ENCODE measurements at regions not wholly inside any gene's neighbourhood (a gene's known extent, or its start where the extent isn't known, plus 50 kb on each side); places are given as distances from the start of the nearest gene placed in this dataset.

- no peak overlapping the region for H3K27ac ChIP-seq
- TF ChIP-seq POLR2AphosphoS5 (IDR thresholded peaks at IDR 0.05) = no peak
- no peak for TF ChIP-seq POLR2A (IDR thresholded peaks at IDR 0.05)
- no peak for TF ChIP-seq CTCF (IDR thresholded peaks at IDR 0.05)
- H3K9me3 ChIP-seq = no peaks in the 10 kb centered on the region
- H3K36me3 ChIP-seq = no peaks in the 10 kb centered on the region
- H3K4me3 ChIP-seq = no peak overlapping the region
- DNase-seq (ENCODE audit: low spot score in 2 of 2) = no peak
- H3K4me1 ChIP-seq = peaks cover 10 to 12% of the 10 kb centered on the region in 2 donors
- no peaks in the 10 kb centered on the region for H3K27me3 ChIP-seq
- intact Hi-C loops (cut with DNase I; ENCODE audit: low total_unique reads) = no loop called here
Observed at GRCh38 chr2:217252181-217252580, 392.3 kb upstream of the TNP1 start.

- TF ChIP-seq CTCF (IDR thresholded peaks at IDR 0.05) (no peak), POLR2A (IDR thresholded peaks at IDR 0.05) (no peak), POLR2AphosphoS5 (IDR thresholded peaks at IDR 0.05) (peak in 1 of 3 donors; percentile 40)
Observed at GRCh38 chr2:217250013-217250524, 390.2 kb upstream of the TNP1 start.

GRCh38 chr2:217249121-217250012 lies 389.5 kb upstream of the TNP1 start:
- H3K4me1 ChIP-seq = peaks cover 10 to 12% of the 10 kb centered on the region in 2 donors
- intact Hi-C loops (cut with DNase I; ENCODE audit: low total_unique reads) = no loop called here

More at GRCh38 chr2:217250013-217250524, 390.2 kb upstream of the TNP1 start:
- Histone ChIP-seq H3K27me3 (no peaks in the 10 kb centered on the region), H3K4me1 (peaks cover 10 to 12% of the 10 kb centered on the region in 2 donors), H3K27ac (peak overlapping the region in 1 of 2 donors; percentile 86), H3K4me3 (no peak overlapping the region), H3K36me3 (no peaks in the 10 kb centered on the region), H3K9me3 (no peaks in the 10 kb centered on the region)
- intact Hi-C loops (cut with DNase I; ENCODE audit: low total_unique reads) = no loop called here
- DNase-seq (ENCODE audit: low spot score in 2 of 2) = no peak

GRCh38 chr2:217248312-217248935 lies 388.6 kb upstream of the TNP1 start:
- intact Hi-C loops (cut with DNase I; ENCODE audit: low total_unique reads) = no loop called here
- peaks cover 10 to 12% of the 10 kb centered on the region in 2 donors for H3K4me1 ChIP-seq

More at GRCh38 chr2:217249121-217250012, 389.5 kb upstream of the TNP1 start:
- no peak for DNase-seq (ENCODE audit: low spot score in 2 of 2)
- no peak overlapping the region for H3K4me3 ChIP-seq
- no peaks in the 10 kb centered on the region for H3K36me3 ChIP-seq
- TF ChIP-seq CTCF (IDR thresholded peaks at IDR 0.05) (no peak), POLR2AphosphoS5 (IDR thresholded peaks at IDR 0.05) (peak in 1 of 3 donors; percentile 61)
- H3K27ac ChIP-seq = peak overlapping the region; percentile 79 to 86
- H3K27me3 ChIP-seq = no peaks in the 10 kb centered on the region
- no peaks in the 10 kb centered on the region for H3K9me3 ChIP-seq

More at GRCh38 chr2:217248312-217248935, 388.6 kb upstream of the TNP1 start:
- DNase-seq (ENCODE audit: low spot score in 2 of 2) = peak; percentile 61 to 63
- Histone ChIP-seq H3K36me3 (no peaks in the 10 kb centered on the region), H3K27ac (peak overlapping the region; percentile 79 to 86), H3K4me3 (peak overlapping the region in 2 of 3 donors; percentile 15 to 55), H3K27me3 (no peaks in the 10 kb centered on the region), H3K9me3 (no peaks in the 10 kb centered on the region)
- TF ChIP-seq POLR2AphosphoS5 (IDR thresholded peaks at IDR 0.05) (peak in 1 of 3 donors; percentile 67), POLR2A (IDR thresholded peaks at IDR 0.05) (no peak), CTCF (IDR thresholded peaks at IDR 0.05) (no peak)
